Endothelial cell of umbilical vein (primary cell): ENCODE measurements at regions not wholly inside any gene's neighbourhood (a gene's known extent, or its start where the extent isn't known, plus 50 kb on each side); places are given as distances from the start of the nearest gene placed in this dataset.

Experiments
- BruUV-seq: library from RNA; stranded (reverse); fragments of 400-500 nt; replicated peaks from 2 replicates; lab custom pipeline; 2021; lab: Mats Ljungman, UMichigan
- CTCF ChIA-PET: fragments of 300-600, 350-600 bp; sonication (Branson Sonifier 250); formaldehyde crosslinking; loops from one replicate; lab custom pipeline; 2021; ENCODE audit warnings: antibody characterized with exemption, inconsistent platforms; lab: Charles Lee
- POLR2A ChIA-PET: fragments of 300-600, 350-600 bp; sonication (Branson Sonifier 250); formaldehyde crosslinking; loops from one replicate; lab custom pipeline; 2021; ENCODE audit warnings: antibody characterized with exemption, inconsistent platforms; lab: Charles Lee
- DNase-seq: peaks from one replicate; pipeline ENCODE4 v3.0.0-alpha.2; 2011; ENCODE audit warnings: low read depth, low spot score
- FAIRE-seq: peaks from 2 replicates; lab custom pipeline; 2011; peaks lifted over from hg19 to GRCh38; lab: Jason Lieb, UNC
- H2AFZ ChIP-seq: 2 replicates; pipeline ENCODE4 v1.6.0; 2012; ENCODE audit warnings: low read depth, low read length, control low read depth, inconsistent platforms
- H3K27ac ChIP-seq: 2 replicates; pipeline ENCODE4 v1.5.1; 2011; ENCODE audit warnings: low read depth, mild to moderate bottlenecking, control low read depth, low read length, moderate library complexity; ENCODE audit not compliant: insufficient read depth
- H3K27me3 ChIP-seq, 2 experiments: 2 replicates each; pipeline versions ENCODE4 v1.6.0 to v1.6.1; 2011; ENCODE audit warnings: low read length in 2 of 2, mixed read lengths in 1 of 2; ENCODE audit not compliant: control insufficient read depth in 2 of 2, insufficient read depth in 2 of 2
- H3K36me3 ChIP-seq, 2 experiments: 2 replicates in 1 of 2; 3 replicates in 1 of 2; pipeline ENCODE4 v1.5.1; 2011; ENCODE audit warnings: low read length in 2 of 2, mild to moderate bottlenecking in 1 of 2, moderate library complexity in 1 of 2; ENCODE audit not compliant: control insufficient read depth in 2 of 2, insufficient read depth in 2 of 2; ENCODE audit errors: extremely low read depth in 1 of 2
- H3K4me1 ChIP-seq: 3 replicates; pipeline ENCODE4 v1.5.1; 2011; ENCODE audit warnings: mild to moderate bottlenecking, low read length; ENCODE audit not compliant: control insufficient read depth, insufficient read depth; ENCODE audit errors: extremely low read depth
- H3K4me2 ChIP-seq: 2 replicates; pipeline ENCODE4 v1.6.1; 2011; ENCODE audit warnings: low read length, control low read depth, mixed read lengths; ENCODE audit not compliant: insufficient read depth
- H3K4me3 ChIP-seq, 3 experiments: fragments of 200-600 bp in 1 of 3; sonication (generic), shearing (Covaris generic) in 1 of 3; replicated peaks in 1 of 3; 2 replicates each; pipeline ENCODE4 v1.5.1; 2011 to 2016; ENCODE audit warnings: control low read depth in 3 of 3, low read length in 3 of 3, mild to moderate bottlenecking in 2 of 3, inconsistent platforms in 1 of 3, low read depth in 1 of 3, moderate library complexity in 1 of 3; ENCODE audit not compliant: insufficient read depth in 1 of 3
- H3K79me2 ChIP-seq: 2 replicates; pipeline ENCODE4 v1.6.0; 2012; ENCODE audit warnings: low read length, inconsistent platforms; ENCODE audit not compliant: control insufficient read depth, insufficient read depth
- H3K9ac ChIP-seq: replicated peaks from 2 replicates; pipeline ENCODE3; 2011; ENCODE audit warnings: low read length, control low read depth; ENCODE audit not compliant: insufficient read depth; ENCODE audit errors: extremely low read depth
- H3K9me1 ChIP-seq: replicated peaks from 3 replicates; pipeline ENCODE4 v1.6.0; 2011; ENCODE audit warnings: mild to moderate bottlenecking, low read length; ENCODE audit not compliant: control insufficient read depth, insufficient read depth; ENCODE audit errors: extremely low read depth
- H3K9me3 ChIP-seq: replicated peaks from 2 replicates; pipeline ENCODE4 v1.5.1; 2012; ENCODE audit warnings: low read length, inconsistent platforms; ENCODE audit not compliant: control insufficient read depth, insufficient read depth
- H4K20me1 ChIP-seq: replicated peaks from 2 replicates; pipeline ENCODE3; 2011; ENCODE audit warnings: mild to moderate bottlenecking, low read length; ENCODE audit not compliant: control insufficient read depth, insufficient read depth; ENCODE audit errors: extremely low read depth
- CTCF ChIP-seq, 2 donors: IDR thresholded peaks; 1 replicate in 1 of 2; 2 replicates in 1 of 2; pipeline ENCODE4 v1.5.1; 2011; ENCODE audit warnings: low read length in 2 of 2, mild to moderate bottlenecking in 2 of 2, moderate library complexity in 2 of 2, control low read depth in 1 of 2, inconsistent platforms in 1 of 2, low read depth in 1 of 2; ENCODE audit not compliant: insufficient read depth in 1 of 2; ENCODE audit errors: extremely low read depth in 1 of 2
- EZH2 ChIP-seq: IDR thresholded peaks from 2 replicates; pipeline ENCODE4 v1.6.1; 2012; ENCODE audit warnings: borderline replicate concordance, low read depth, mild to moderate bottlenecking, moderate library complexity, low read length, inconsistent platforms; ENCODE audit not compliant: severe bottlenecking
- FOS ChIP-seq: IDR thresholded peaks from 2 replicates; pipeline ENCODE4 v1.6.1; 2011; ENCODE audit warnings: mild to moderate bottlenecking, low read length, moderate library complexity, borderline replicate concordance; ENCODE audit not compliant: insufficient read depth
- GATA2 ChIP-seq: IDR thresholded peaks from 2 replicates; pipeline ENCODE4 v1.7.0; 2011; ENCODE audit warnings: low read depth, mild to moderate bottlenecking, moderate library complexity, mixed read lengths, low read length; ENCODE audit not compliant: insufficient read length, insufficient read depth
- JUN ChIP-seq: IDR thresholded peaks from 2 replicates; pipeline ENCODE4 v1.6.1; 2011; ENCODE audit warnings: borderline replicate concordance, low read depth; ENCODE audit not compliant: insufficient read length, insufficient read depth
- MAX ChIP-seq: IDR thresholded peaks from 2 replicates; pipeline ENCODE4 v1.6.1; 2011; ENCODE audit not compliant: insufficient read depth, insufficient read length
- MYC ChIP-seq: IDR thresholded peaks from one replicate; pipeline ENCODE4 v1.6.1; 2011; ENCODE audit warnings: mild to moderate bottlenecking, low read depth, low read length
- POLR2A ChIP-seq: IDR thresholded peaks from 2 replicates; pipeline ENCODE4 v1.6.1; 2012; ENCODE audit warnings: low read depth, mild to moderate bottlenecking, control low read depth, low read length
- POLR2AphosphoS5 ChIP-seq: IDR thresholded peaks from 2 replicates; pipeline ENCODE4 v1.6.1; 2012; ENCODE audit warnings: low read depth, mild to moderate bottlenecking, control low read depth, low read length, moderate library complexity; ENCODE audit not compliant: insufficient read depth
- dilution Hi-C: fragments of 300-500 bp; cut with MboI; formaldehyde crosslinking; loops from one replicate; pipeline ENCODE4 v1.15.0; 2019; ENCODE audit warnings: low sequenced_read_pairs; ENCODE audit not compliant: extremely low pct_ligation_motif_present
- intact Hi-C: fragments of 100-400 bp; cut with micrococcal nuclease; formaldehyde crosslinking; loops from one replicate; pipeline ENCODE4 v1.10.0; 2022

GRCh38 chr6:144637541-144637940 lies 352.4 kb downstream of the UTRN start:
- DNase-seq (no peak), FAIRE-seq (no peak)
- no peaks in the 10 kb centered on the region for H3K4me1 ChIP-seq
- no peak overlapping the region for H2AFZ ChIP-seq
- ChIA-PET POLR2A (no interaction called here), CTCF (interaction anchor here (1.0 kb wide), 1 partner anchor 11 kb away, joined by 4 read pairs; no protein-coding TSS in a partner anchor)
- BruUV-seq, result no TSS peak
- H3K79me2 ChIP-seq, result peaks cover 2% of the 10 kb centered on the region
- H3K9me1 ChIP-seq, result no peaks in the 10 kb centered on the region
- H3K27ac ChIP-seq, result no peak overlapping the region
- no peak overlapping the region for H3K9ac ChIP-seq
- H3K9me3 ChIP-seq, result no peaks in the 10 kb centered on the region
- dilution Hi-C loops, result no loop called here
- no peaks in the 10 kb centered on the region for H3K36me3 ChIP-seq
- H3K4me3 ChIP-seq, result no peak overlapping the region
- H3K27me3 ChIP-seq, result no peaks in the 10 kb centered on the region
- TF ChIP-seq CTCF (IDR thresholded peaks at IDR 0.05; ENCODE audit: extremely low read depth in 1 of 2, insufficient read depth in 1 of 2, low read depth in 1 of 2, low read length in 2 of 2) (no peak), JUN (no peak), MAX (no peak), MYC (no peak), POLR2AphosphoS5 (no peak), FOS (no peak), POLR2A (no peak), EZH2 (no peak), GATA2 (no peak)
- intact Hi-C loops, result no loop called here
- no peak overlapping the region for H3K4me2 ChIP-seq
- H4K20me1 ChIP-seq, result no peaks in the 10 kb centered on the region
